Osteoblast (primary cell): ENCODE measurements at regions not wholly inside any gene's neighbourhood (a gene's known extent, or its start where the extent isn't known, plus 50 kb on each side); places are given as distances from the start of the nearest gene placed in this dataset.

ENCODE experiments used
- DNase-seq: peaks from one replicate; pipeline ENCODE4 v3.0.0; 2011; ENCODE audit warnings: low spot score, mixed read lengths; ENCODE audit not compliant: insufficient read length; ENCODE audit errors: missing footprints
- H2AFZ ChIP-seq: 2 replicates; pipeline ENCODE4 v1.6.0; 2011; ENCODE audit warnings: mild to moderate bottlenecking, low read length
- H3K27ac ChIP-seq: 2 replicates; pipeline ENCODE4 v1.5.1; 2011; ENCODE audit warnings: mild to moderate bottlenecking, low read depth, low read length, moderate library complexity
- H3K27me3 ChIP-seq: 2 replicates; pipeline ENCODE4 v1.6.0; 2012; ENCODE audit warnings: mild to moderate bottlenecking, control low read depth, inconsistent platforms, low read length, moderate library complexity; ENCODE audit not compliant: insufficient read depth
- H3K36me3 ChIP-seq: 2 replicates; pipeline ENCODE4 v1.5.1; 2011; ENCODE audit warnings: mild to moderate bottlenecking, low read length, control low read depth, moderate library complexity; ENCODE audit not compliant: insufficient read depth
- H3K4me1 ChIP-seq: 2 replicates; pipeline ENCODE4 v1.5.1; 2011; ENCODE audit warnings: mild to moderate bottlenecking, low read length, control low read depth, moderate library complexity; ENCODE audit not compliant: insufficient read depth
- H3K4me2 ChIP-seq: 2 replicates; pipeline ENCODE4 v1.6.0; 2011; ENCODE audit warnings: mild to moderate bottlenecking, low read length; ENCODE audit not compliant: insufficient read depth
- H3K4me3 ChIP-seq: fragments of 200-600 bp; sonication (generic); 3 replicates; pipeline ENCODE4 v1.5.1; 2012; ENCODE audit warnings: mild to moderate bottlenecking, low read length, inconsistent platforms; ENCODE audit not compliant: insufficient read depth
- H3K79me2 ChIP-seq: 2 replicates; pipeline ENCODE4 v1.6.0; 2012; ENCODE audit warnings: mild to moderate bottlenecking, low read length, control low read depth, inconsistent platforms; ENCODE audit not compliant: insufficient read depth
- H3K9me3 ChIP-seq: 2 replicates; pipeline ENCODE4 v1.5.1; 2011; ENCODE audit warnings: low read depth, low read length, control low read depth
- H4K20me1 ChIP-seq: 2 replicates; pipeline ENCODE4 v1.6.0; 2012; ENCODE audit warnings: mild to moderate bottlenecking, low read length, control low read depth; ENCODE audit not compliant: insufficient read depth
- CTCF ChIP-seq: IDR thresholded peaks from 2 replicates; pipeline ENCODE4 v1.5.1; 2011; ENCODE audit warnings: mild to moderate bottlenecking, low read depth, low read length, moderate library complexity; ENCODE audit errors: extremely low read depth

- Histone ChIP-seq H4K20me1 (no peaks in the 10 kb centered on the region), H3K27ac (no peak overlapping the region), H2AFZ (no peak overlapping the region), H3K4me1 (peaks cover 23% of the 10 kb centered on the region), H3K9me3 (no peaks in the 10 kb centered on the region), H3K36me3 (no peaks in the 10 kb centered on the region), H3K79me2 (no peaks in the 10 kb centered on the region), H3K4me3 (no peak overlapping the region), H3K27me3 (no peaks in the 10 kb centered on the region), H3K4me2 (no peak overlapping the region)
- no peak for TF ChIP-seq CTCF
- DNase-seq = no peak
Measured at GRCh38 chr6:134438837-134439236, 120.9 kb upstream of the SGK1 start.

- H3K4me3 ChIP-seq = no peak overlapping the region
- TF ChIP-seq CTCF = peak; percentile 18
- peak overlapping the region; percentile 25 for H2AFZ ChIP-seq
- H3K9me3 ChIP-seq = no peaks in the 10 kb centered on the region
- H4K20me1 ChIP-seq = no peaks in the 10 kb centered on the region
- DNase-seq = peak; percentile 64
- peak overlapping the region; percentile 92 for H3K27ac ChIP-seq
- H3K79me2 ChIP-seq = no peaks in the 10 kb centered on the region
- H3K4me1 ChIP-seq = peaks cover 23% of the 10 kb centered on the region
- peak overlapping the region; percentile 80 for H3K4me2 ChIP-seq
- H3K27me3 ChIP-seq = no peaks in the 10 kb centered on the region
- H3K36me3 ChIP-seq = no peaks in the 10 kb centered on the region
Measured at GRCh38 chr6:134437376-134437775, 119.5 kb upstream of the SGK1 start.

- H3K27ac ChIP-seq = peak overlapping the region; percentile 92
- no peak overlapping the region for H3K4me3 ChIP-seq
- H4K20me1 ChIP-seq = no peaks in the 10 kb centered on the region
- H3K9me3 ChIP-seq = no peaks in the 10 kb centered on the region
- peak overlapping the region; percentile 25 for H2AFZ ChIP-seq
- no peaks in the 10 kb centered on the region for H3K36me3 ChIP-seq
- no peak for TF ChIP-seq CTCF
- peak overlapping the region; percentile 80 for H3K4me2 ChIP-seq
- no peaks in the 10 kb centered on the region for H3K79me2 ChIP-seq
- peaks cover 23% of the 10 kb centered on the region for H3K4me1 ChIP-seq
- H3K27me3 ChIP-seq = no peaks in the 10 kb centered on the region
- peak; percentile 53 for DNase-seq
Measured at GRCh38 chr6:134436950-134437349, 119.0 kb upstream of the SGK1 start.

GRCh38 chr6:134436281-134436815 lies 118.4 kb upstream of the SGK1 start:
- Histone ChIP-seq H4K20me1 (no peaks in the 10 kb centered on the region), H3K36me3 (no peaks in the 10 kb centered on the region), H3K79me2 (no peaks in the 10 kb centered on the region), H3K27me3 (no peaks in the 10 kb centered on the region), H3K27ac (peak overlapping the region; percentile 92), H2AFZ (peak overlapping the region; percentile 56), H3K9me3 (no peaks in the 10 kb centered on the region), H3K4me3 (peak overlapping the region; percentile 52), H3K4me1 (peaks cover 28% of the 10 kb centered on the region), H3K4me2 (peak overlapping the region; percentile 80)
- peak; percentile 86 for DNase-seq
- no peak for TF ChIP-seq CTCF
